Endothelial cell of umbilical vein (primary cell): ENCODE measurements at regions not wholly inside any gene's neighbourhood (a gene's known extent, or its start where the extent isn't known, plus 50 kb on each side); places are given as distances from the start of the nearest gene placed in this dataset.

Experiments used
- BruUV-seq: library from RNA; stranded (reverse); fragments of 400-500 nt; replicated peaks from 2 replicates; lab custom pipeline; 2021; lab: Mats Ljungman, UMichigan
- CTCF ChIA-PET: fragments of 300-600, 350-600 bp; sonication (Branson Sonifier 250); formaldehyde crosslinking; loops from one replicate; lab custom pipeline; 2021; ENCODE audit warnings: antibody characterized with exemption, inconsistent platforms; lab: Charles Lee
- POLR2A ChIA-PET: fragments of 300-600, 350-600 bp; sonication (Branson Sonifier 250); formaldehyde crosslinking; loops from one replicate; lab custom pipeline; 2021; ENCODE audit warnings: antibody characterized with exemption, inconsistent platforms; lab: Charles Lee
- DNase-seq: peaks from one replicate; pipeline ENCODE4 v3.0.0-alpha.2; 2011; ENCODE audit warnings: low read depth, low spot score
- FAIRE-seq: peaks from 2 replicates; lab custom pipeline; 2011; peaks lifted over from hg19 to GRCh38; lab: Jason Lieb, UNC
- H2AFZ ChIP-seq: 2 replicates; pipeline ENCODE4 v1.6.0; 2012; ENCODE audit warnings: low read depth, low read length, control low read depth, inconsistent platforms
- H3K27ac ChIP-seq: 2 replicates; pipeline ENCODE4 v1.5.1; 2011; ENCODE audit warnings: low read depth, mild to moderate bottlenecking, control low read depth, low read length, moderate library complexity; ENCODE audit not compliant: insufficient read depth
- H3K27me3 ChIP-seq, 2 experiments: 2 replicates each; pipeline versions ENCODE4 v1.6.0 to v1.6.1; 2011; ENCODE audit warnings: low read length in 2 of 2, mixed read lengths in 1 of 2; ENCODE audit not compliant: control insufficient read depth in 2 of 2, insufficient read depth in 2 of 2
- H3K36me3 ChIP-seq, 2 experiments: 2 replicates in 1 of 2; 3 replicates in 1 of 2; pipeline ENCODE4 v1.5.1; 2011; ENCODE audit warnings: low read length in 2 of 2, mild to moderate bottlenecking in 1 of 2, moderate library complexity in 1 of 2; ENCODE audit not compliant: control insufficient read depth in 2 of 2, insufficient read depth in 2 of 2; ENCODE audit errors: extremely low read depth in 1 of 2
- H3K4me1 ChIP-seq: 3 replicates; pipeline ENCODE4 v1.5.1; 2011; ENCODE audit warnings: mild to moderate bottlenecking, low read length; ENCODE audit not compliant: control insufficient read depth, insufficient read depth; ENCODE audit errors: extremely low read depth
- H3K4me2 ChIP-seq: 2 replicates; pipeline ENCODE4 v1.6.1; 2011; ENCODE audit warnings: low read length, control low read depth, mixed read lengths; ENCODE audit not compliant: insufficient read depth
- H3K4me3 ChIP-seq, 3 experiments: fragments of 200-600 bp in 1 of 3; sonication (generic), shearing (Covaris generic) in 1 of 3; replicated peaks in 1 of 3; 2 replicates each; pipeline ENCODE4 v1.5.1; 2011 to 2016; ENCODE audit warnings: control low read depth in 3 of 3, low read length in 3 of 3, mild to moderate bottlenecking in 2 of 3, inconsistent platforms in 1 of 3, low read depth in 1 of 3, moderate library complexity in 1 of 3; ENCODE audit not compliant: insufficient read depth in 1 of 3
- H3K79me2 ChIP-seq: 2 replicates; pipeline ENCODE4 v1.6.0; 2012; ENCODE audit warnings: low read length, inconsistent platforms; ENCODE audit not compliant: control insufficient read depth, insufficient read depth
- H3K9ac ChIP-seq: replicated peaks from 2 replicates; pipeline ENCODE3; 2011; ENCODE audit warnings: low read length, control low read depth; ENCODE audit not compliant: insufficient read depth; ENCODE audit errors: extremely low read depth
- H3K9me1 ChIP-seq: replicated peaks from 3 replicates; pipeline ENCODE4 v1.6.0; 2011; ENCODE audit warnings: mild to moderate bottlenecking, low read length; ENCODE audit not compliant: control insufficient read depth, insufficient read depth; ENCODE audit errors: extremely low read depth
- H3K9me3 ChIP-seq: replicated peaks from 2 replicates; pipeline ENCODE4 v1.5.1; 2012; ENCODE audit warnings: low read length, inconsistent platforms; ENCODE audit not compliant: control insufficient read depth, insufficient read depth
- H4K20me1 ChIP-seq: replicated peaks from 2 replicates; pipeline ENCODE3; 2011; ENCODE audit warnings: mild to moderate bottlenecking, low read length; ENCODE audit not compliant: control insufficient read depth, insufficient read depth; ENCODE audit errors: extremely low read depth
- EZH2 ChIP-seq: IDR thresholded peaks from 2 replicates; pipeline ENCODE4 v1.6.1; 2012; ENCODE audit warnings: borderline replicate concordance, low read depth, mild to moderate bottlenecking, moderate library complexity, low read length, inconsistent platforms; ENCODE audit not compliant: severe bottlenecking
- FOS ChIP-seq: IDR thresholded peaks from 2 replicates; pipeline ENCODE4 v1.6.1; 2011; ENCODE audit warnings: mild to moderate bottlenecking, low read length, moderate library complexity, borderline replicate concordance; ENCODE audit not compliant: insufficient read depth
- GATA2 ChIP-seq: IDR thresholded peaks from 2 replicates; pipeline ENCODE4 v1.7.0; 2011; ENCODE audit warnings: low read depth, mild to moderate bottlenecking, moderate library complexity, mixed read lengths, low read length; ENCODE audit not compliant: insufficient read length, insufficient read depth
- JUN ChIP-seq: IDR thresholded peaks from 2 replicates; pipeline ENCODE4 v1.6.1; 2011; ENCODE audit warnings: borderline replicate concordance, low read depth; ENCODE audit not compliant: insufficient read length, insufficient read depth
- MYC ChIP-seq: IDR thresholded peaks from one replicate; pipeline ENCODE4 v1.6.1; 2011; ENCODE audit warnings: mild to moderate bottlenecking, low read depth, low read length
- POLR2A ChIP-seq: IDR thresholded peaks from 2 replicates; pipeline ENCODE4 v1.6.1; 2012; ENCODE audit warnings: low read depth, mild to moderate bottlenecking, control low read depth, low read length
- POLR2AphosphoS5 ChIP-seq: IDR thresholded peaks from 2 replicates; pipeline ENCODE4 v1.6.1; 2012; ENCODE audit warnings: low read depth, mild to moderate bottlenecking, control low read depth, low read length, moderate library complexity; ENCODE audit not compliant: insufficient read depth
- dilution Hi-C: fragments of 300-500 bp; cut with MboI; formaldehyde crosslinking; loops from one replicate; pipeline ENCODE4 v1.15.0; 2019; ENCODE audit warnings: low sequenced_read_pairs; ENCODE audit not compliant: extremely low pct_ligation_motif_present
- intact Hi-C: fragments of 100-400 bp; cut with micrococcal nuclease; formaldehyde crosslinking; loops from one replicate; pipeline ENCODE4 v1.10.0; 2022
- TF ChIP-seq, protein P1 (sequence below): IDR thresholded peaks from 2 replicates; pipeline ENCODE4 v1.6.1; 2011; ENCODE audit not compliant: insufficient read depth, insufficient read length
- TF ChIP-seq, protein P2 (sequence below), 2 donors: IDR thresholded peaks; 1 replicate in 1 of 2; 2 replicates in 1 of 2; pipeline ENCODE4 v1.5.1; 2011; ENCODE audit warnings: low read length in 2 of 2, mild to moderate bottlenecking in 2 of 2, moderate library complexity in 2 of 2, control low read depth in 1 of 2, inconsistent platforms in 1 of 2, low read depth in 1 of 2; ENCODE audit not compliant: insufficient read depth in 1 of 2; ENCODE audit errors: extremely low read depth in 1 of 2

DNA sequence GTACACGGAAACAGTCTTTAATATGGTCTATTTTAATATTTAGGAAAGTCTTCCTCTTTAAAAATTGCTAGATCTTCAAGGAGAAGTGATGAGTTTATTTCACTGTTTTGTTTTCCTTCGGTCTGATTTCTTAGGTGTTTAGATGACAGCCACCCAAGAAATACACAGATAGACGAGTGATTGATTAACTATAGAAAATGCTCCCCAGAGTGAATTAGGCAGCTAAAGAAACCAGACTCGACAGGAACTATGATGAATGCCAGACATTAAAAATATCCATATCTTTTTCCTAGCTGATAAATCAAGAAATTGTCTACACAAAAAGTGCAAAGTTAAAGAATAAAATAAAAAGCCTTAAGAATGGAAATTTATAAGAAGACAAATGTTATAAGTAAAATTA lies 888.7 kb upstream of the CNTNAP5 start:
- no peak for FAIRE-seq
- ChIA-PET POLR2A (no interaction called here), CTCF (interaction anchor here (0.9 kb wide), 1 partner anchor 13 kb away, joined by 3 read pairs; no protein-coding TSS in a partner anchor)
- dilution Hi-C loops: no loop called here
- H3K27me3 ChIP-seq: no peaks in the 10 kb centered on the region
- BruUV-seq: no TSS peak
- TF ChIP-seq GATA2 (no peak), EZH2 (no peak), MYC (no peak), FOS (no peak), JUN (no peak), POLR2A (no peak), POLR2AphosphoS5 (no peak)
- TF ChIP-seq, protein P1, sequence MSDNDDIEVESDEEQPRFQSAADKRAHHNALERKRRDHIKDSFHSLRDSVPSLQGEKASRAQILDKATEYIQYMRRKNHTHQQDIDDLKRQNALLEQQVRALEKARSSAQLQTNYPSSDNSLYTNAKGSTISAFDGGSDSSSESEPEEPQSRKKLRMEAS: no peak
- TF ChIP-seq, protein P2, sequence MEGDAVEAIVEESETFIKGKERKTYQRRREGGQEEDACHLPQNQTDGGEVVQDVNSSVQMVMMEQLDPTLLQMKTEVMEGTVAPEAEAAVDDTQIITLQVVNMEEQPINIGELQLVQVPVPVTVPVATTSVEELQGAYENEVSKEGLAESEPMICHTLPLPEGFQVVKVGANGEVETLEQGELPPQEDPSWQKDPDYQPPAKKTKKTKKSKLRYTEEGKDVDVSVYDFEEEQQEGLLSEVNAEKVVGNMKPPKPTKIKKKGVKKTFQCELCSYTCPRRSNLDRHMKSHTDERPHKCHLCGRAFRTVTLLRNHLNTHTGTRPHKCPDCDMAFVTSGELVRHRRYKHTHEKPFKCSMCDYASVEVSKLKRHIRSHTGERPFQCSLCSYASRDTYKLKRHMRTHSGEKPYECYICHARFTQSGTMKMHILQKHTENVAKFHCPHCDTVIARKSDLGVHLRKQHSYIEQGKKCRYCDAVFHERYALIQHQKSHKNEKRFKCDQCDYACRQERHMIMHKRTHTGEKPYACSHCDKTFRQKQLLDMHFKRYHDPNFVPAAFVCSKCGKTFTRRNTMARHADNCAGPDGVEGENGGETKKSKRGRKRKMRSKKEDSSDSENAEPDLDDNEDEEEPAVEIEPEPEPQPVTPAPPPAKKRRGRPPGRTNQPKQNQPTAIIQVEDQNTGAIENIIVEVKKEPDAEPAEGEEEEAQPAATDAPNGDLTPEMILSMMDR (IDR thresholded peaks at IDR 0.05; ENCODE audit: extremely low read depth in 1 of 2, insufficient read depth in 1 of 2, low read depth in 1 of 2, low read length in 2 of 2): no peak
- H3K36me3 ChIP-seq: no peaks in the 10 kb centered on the region
- H3K4me1 ChIP-seq: no peaks in the 10 kb centered on the region
- intact Hi-C loops: no loop called here
- no peak overlapping the region for H3K4me2 ChIP-seq
- no peaks in the 10 kb centered on the region for H3K9me1 ChIP-seq
- H3K9ac ChIP-seq: no peak overlapping the region
- DNase-seq: no peak
- no peaks in the 10 kb centered on the region for H4K20me1 ChIP-seq
- no peak overlapping the region for H3K4me3 ChIP-seq
- H3K27ac ChIP-seq: no peak overlapping the region
- no peak overlapping the region for H2AFZ ChIP-seq
- H3K9me3 ChIP-seq: no peaks in the 10 kb centered on the region
- H3K79me2 ChIP-seq: no peaks in the 10 kb centered on the region
